ENCODE measurements at regions not wholly inside any gene's neighbourhood (a gene's known extent, or its start where the extent isn't known, plus 50 kb on each side); places are given as distances from the start of the nearest gene placed in this dataset.

GRCh38 chr16:76883076-76883475 is 307.9 kb upstream of the MON1B start:
- TF ChIP-seq, protein P1, sequence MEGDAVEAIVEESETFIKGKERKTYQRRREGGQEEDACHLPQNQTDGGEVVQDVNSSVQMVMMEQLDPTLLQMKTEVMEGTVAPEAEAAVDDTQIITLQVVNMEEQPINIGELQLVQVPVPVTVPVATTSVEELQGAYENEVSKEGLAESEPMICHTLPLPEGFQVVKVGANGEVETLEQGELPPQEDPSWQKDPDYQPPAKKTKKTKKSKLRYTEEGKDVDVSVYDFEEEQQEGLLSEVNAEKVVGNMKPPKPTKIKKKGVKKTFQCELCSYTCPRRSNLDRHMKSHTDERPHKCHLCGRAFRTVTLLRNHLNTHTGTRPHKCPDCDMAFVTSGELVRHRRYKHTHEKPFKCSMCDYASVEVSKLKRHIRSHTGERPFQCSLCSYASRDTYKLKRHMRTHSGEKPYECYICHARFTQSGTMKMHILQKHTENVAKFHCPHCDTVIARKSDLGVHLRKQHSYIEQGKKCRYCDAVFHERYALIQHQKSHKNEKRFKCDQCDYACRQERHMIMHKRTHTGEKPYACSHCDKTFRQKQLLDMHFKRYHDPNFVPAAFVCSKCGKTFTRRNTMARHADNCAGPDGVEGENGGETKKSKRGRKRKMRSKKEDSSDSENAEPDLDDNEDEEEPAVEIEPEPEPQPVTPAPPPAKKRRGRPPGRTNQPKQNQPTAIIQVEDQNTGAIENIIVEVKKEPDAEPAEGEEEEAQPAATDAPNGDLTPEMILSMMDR (conservative IDR thresholded peaks at IDR 0.05; ENCODE audit: low read depth, low read length) = no peak
- no peak for TF ChIP-seq EZH2 (IDR thresholded peaks at IDR 0.05; ENCODE audit: low read length, unreplicated experiment)
